ENCODE measurements at regions not wholly inside any gene's neighbourhood (a gene's known extent, or its start where the extent isn't known, plus 50 kb on each side); places are given as distances from the start of the nearest gene placed in this dataset.

DNA sequence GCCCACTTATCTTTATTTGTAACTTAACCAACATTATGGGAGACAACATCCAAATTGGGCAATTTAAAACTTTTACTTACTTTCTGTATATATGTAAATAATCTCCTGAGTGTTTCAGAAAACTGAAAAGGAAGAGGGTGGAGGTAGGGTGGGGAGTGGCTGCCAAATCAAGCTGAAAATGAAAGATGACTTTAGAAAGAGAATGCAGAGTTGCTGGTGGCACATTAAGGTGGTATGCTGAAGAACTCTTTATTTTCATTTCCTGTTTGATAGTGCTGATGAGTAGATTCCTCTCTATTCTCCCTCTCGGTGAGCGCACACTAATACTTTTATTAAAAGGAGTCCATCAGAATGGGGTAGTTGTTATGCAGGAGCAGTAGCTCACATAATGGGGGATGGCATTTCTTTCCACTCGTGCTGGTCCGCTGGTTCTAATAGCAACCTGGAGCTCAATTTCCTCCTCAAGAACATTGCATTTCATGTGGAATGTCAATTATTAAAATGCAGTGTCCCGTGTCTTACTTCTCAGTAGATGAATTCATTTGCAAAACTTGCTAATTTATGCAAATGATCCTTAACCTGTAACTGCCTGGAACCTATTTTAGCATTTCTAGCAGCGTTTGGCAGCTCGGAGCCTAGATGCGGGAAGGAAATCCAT lies 466.9 kb upstream of the HNRNPA3 start:
- DNase-seq = peak; percentile 77 to 87

DNA sequence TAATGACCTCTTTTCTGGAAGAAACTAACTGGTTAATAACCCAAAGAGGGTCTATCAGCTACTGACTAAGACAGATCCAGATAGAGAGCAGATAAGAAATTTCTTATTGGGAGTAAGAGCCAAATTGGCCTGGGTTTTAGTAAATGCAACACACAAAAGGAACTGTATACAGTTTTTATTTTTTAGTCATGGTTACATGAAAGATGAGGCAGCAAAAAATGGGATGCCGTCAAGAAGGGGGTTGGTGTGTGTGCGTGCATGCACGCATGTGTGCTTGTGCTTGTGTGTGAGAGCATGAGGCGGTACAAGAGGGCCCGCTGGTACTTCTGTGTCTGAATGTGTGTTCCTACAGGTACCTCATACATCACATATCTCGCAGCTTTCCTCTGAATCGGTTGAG lies 466.2 kb upstream of the HNRNPA3 start:
- peak in 1 of 2 experiments; percentile 31 for DNase-seq

DNA sequence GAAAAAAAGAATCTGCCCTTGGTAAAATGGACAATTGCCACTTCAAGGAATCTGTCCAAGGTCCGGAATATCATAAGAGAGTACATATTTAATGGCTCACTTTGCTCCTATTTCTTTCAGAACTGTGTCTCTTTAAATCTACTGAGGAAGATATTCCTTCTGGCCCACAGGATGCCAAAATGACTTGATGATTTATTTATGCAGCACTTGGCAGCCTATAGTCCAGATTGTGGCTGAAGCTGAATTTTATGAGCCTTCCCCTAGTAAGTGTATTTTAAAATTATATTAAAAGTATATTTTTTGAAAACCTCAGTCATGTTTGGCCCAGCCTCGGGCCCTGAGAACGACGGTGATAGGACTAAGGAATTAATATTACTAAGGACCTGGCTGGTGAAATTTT lies 465.1 kb upstream of the HNRNPA3 start:
- DNase-seq = no peak

DNA sequence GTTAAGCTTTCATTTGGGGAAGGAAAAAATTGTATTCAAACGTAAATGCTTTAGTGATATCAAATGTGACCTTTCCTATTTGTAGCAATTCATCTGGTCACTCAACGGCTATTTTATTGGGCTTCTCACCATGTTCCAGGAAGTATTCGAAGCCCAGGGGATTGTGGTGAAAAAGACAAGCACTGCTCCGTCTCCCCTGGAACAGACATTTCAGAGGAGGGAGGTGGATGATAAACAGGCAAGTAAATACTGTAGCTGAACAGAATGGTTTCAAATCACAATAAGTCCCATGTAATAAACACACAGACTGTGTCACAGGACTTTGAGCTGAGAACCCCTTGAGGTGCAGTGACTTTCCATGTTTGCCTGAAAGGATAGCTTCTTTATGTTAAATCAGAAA lies 464.7 kb upstream of the HNRNPA3 start:
- DNase-seq = no peak

DNA sequence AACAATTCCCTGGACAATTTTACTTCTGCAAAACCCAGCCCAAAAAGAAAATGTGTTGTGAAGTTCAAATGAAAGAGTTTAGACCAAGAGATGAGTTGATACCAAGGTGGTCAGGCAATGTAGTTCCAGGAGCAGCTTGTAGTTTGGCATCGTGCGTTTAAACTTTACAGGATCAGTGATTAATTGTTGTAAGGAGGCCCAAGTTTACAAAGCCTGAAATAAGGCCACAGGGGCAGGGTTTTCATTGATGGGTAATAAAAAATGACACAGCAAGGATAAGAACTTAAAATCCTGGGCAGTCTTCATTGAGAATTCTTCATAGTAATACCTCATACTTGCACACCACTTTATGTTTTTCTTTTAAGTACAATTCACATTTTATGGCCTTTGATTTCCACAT lies 463.9 kb upstream of the HNRNPA3 start:
- DNase-seq = no peak

DNA sequence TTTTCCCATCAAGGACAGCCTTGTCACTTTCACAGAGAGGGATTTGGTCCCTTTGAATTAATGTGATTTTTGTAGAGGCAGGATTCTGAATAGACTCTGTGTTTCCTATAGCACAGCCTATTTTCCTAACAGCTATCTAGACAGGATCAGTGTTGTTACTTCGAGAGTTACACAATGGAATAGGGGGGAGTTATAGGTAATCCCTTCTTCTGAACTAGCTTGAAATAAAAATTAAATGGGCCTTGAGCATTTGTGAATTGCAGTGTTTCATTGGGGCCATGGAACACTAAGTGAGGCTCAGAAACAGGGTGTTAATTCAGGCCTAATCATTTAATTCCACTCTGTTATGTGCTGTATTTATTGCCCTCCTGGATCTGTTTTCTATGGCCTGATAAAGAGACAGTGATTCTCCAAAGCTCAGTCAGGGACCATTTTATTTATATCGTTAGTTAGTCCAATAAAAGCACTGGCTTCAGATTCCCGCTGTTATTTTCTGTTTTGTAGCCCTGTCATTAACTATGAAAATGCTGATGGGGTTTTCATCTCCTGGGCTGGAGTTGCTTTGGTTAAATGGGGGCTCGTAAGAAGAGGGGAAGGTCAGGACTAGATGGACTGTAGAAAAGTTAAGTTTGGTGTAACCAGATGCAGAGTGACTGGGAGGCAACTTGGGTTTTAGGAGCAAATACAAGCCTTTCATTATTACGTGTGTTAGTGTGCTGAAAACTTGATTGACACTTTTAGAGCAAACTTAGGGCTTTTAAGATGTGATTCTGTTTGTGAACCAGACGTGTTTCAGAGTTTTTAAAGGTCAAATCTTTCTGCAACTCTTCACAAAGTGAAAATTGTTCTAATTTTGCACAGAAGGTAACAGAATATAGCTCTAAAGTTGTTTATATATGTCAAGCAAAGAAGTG lies 461.0 kb upstream of the HNRNPA3 start:
- no peak for DNase-seq

DNA sequence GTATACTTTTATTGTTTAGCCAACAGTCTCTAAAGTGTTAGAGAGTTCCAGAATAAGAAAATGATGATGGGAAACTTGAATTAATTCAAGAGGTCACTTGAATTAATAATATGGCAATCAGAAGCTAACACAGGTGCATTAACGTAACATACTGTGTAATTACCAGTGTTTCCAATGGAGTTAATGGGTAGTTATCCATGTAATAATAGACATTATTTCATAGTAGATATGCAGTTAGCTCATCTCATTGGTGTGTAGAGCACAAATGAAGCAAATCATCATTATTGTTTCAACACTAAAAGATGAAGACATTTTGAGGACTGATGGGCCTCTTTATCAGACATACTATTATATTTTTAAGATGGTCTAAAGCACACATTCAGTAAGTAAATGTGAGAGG lies 460.3 kb upstream of the HNRNPA3 start:
- no peak for DNase-seq

DNA sequence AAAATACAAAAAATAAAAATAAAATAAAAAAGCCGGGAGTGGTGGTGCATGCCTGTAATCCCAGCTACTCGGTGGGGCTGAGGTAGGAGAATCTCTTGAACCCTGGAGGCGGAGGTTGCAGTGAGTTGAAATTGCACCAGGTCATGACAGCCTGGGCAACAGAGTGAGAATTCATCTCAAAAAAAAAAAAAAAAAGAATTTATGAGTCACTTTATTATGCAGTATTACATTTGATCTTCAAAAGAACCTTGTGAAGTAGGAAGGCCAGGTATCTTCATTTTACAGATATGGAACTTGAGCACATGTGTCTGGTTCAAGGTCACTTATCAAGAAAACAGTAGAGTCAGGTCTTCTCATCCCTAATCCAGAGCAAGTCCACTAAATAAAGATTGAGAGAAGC lies 459.4 kb upstream of the HNRNPA3 start:
- no peak for DNase-seq

DNA sequence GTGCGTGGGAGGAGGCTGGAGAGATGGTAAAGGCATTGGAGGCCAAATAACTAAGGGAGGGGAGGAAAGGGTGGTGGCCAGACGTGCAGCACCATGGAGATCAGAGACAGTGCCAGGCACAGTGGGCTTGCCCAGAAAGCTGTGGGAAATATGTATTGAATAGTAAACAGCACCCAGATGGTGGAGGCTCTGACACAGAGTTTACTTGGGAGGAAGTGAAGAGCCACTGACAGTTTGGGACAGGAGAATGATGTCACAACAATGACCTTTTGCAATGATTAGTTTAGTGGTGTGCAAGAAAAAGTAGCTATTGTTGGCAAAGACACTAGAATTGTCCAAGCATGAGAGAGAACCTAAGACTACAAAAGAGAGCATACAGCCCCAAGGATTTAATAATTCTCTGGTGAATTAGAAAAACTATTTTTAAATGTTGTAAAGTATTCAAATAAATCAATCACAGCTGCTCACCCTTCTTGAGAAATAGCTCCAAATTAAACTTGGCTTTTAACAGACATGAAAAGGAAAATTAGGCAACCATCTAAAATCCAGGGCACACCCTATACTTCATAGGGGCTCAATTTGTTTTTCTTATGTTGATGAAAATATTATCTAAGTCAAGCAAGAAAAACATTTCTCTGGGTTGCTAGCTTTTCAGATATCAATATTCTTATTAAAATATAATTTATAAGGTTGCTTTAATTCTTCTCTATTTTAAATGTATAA lies 458.7 kb upstream of the HNRNPA3 start:
- DNase-seq = no peak

DNA sequence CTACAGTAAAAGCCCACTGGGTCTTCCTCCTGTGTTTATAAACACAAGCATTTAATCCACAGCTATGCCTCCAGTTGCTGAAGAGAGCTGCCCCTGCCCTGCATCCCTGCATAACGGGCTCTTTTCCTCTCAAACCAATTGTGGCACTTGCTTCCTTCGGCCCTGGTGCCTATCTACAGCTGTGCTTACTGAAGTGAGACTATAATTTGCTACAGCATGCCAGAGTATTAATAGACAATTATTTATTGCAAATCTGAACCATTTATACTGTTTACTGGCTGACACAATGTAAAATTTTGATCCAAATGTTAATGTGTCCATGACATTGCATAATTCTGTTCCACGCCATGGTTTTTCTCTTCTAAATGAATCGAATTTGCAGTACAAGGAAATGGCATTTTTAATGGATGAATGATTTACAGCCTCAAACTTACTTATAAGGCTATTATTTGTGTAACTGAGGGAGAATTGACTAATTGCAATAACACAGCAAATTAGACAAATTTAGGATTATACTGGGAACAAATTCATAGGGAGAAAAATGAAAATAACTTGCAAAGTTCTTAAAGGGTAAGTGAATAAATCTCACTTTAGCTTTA lies 457.0 kb upstream of the HNRNPA3 start:
- DNase-seq = no peak

DNA sequence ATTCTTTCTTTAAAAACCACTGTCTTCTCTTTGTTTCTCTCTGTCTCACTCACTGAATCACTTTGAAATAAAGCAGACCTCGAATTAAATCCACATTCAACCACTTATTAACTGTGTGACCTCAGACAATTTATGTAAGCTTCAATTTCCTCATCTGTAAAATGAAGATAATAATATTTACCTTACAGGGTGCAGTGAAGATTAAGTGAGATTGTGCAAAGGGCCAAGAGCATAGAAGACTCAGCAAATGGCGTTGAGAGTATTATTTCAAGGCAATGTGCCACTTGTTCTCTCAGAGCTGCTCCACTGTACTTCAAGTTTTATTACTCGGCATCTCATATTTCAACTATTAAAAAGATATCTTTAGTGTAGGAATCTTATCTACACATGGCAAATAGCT lies 454.2 kb upstream of the HNRNPA3 start:
- no peak for DNase-seq

DNA sequence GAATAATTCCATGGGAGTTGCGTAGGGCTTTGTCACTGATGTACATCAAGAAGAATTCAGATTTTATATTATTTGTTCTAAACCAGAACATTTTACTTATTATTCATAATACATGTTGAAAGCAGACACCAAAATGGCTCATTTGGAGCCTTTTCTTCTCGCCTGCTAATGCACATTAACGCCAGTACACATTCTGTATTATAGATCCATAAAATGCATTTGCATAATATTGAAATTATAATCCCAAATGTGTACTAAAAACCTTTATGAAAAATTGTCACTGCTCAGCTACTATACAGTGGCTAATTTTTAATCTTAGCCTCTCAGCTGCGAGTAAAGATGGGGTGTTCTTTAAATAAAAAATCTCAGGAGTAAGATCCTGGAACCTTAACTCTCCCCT lies 452.2 kb upstream of the HNRNPA3 start:
- DNase-seq = no peak

DNA sequence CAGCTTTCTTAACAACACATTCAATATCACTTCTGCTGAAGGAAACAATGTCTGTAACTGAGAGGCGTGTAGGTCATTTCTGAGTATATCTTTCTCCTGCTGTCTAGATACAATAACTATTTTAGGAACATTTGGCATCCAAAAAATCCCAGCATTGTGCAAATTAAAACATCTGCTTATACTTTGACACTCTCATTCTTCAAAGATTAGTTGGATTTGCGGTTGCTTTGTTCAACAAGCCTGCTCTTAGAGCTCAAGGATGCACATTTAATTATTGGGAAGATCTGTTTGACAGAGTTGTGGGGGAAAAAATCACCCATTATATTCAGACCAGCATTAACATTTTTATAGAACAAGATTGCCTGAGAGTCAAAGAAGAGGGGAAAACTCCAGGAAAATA lies 449.5 kb upstream of the HNRNPA3 start:
- DNase-seq = no peak

DNA sequence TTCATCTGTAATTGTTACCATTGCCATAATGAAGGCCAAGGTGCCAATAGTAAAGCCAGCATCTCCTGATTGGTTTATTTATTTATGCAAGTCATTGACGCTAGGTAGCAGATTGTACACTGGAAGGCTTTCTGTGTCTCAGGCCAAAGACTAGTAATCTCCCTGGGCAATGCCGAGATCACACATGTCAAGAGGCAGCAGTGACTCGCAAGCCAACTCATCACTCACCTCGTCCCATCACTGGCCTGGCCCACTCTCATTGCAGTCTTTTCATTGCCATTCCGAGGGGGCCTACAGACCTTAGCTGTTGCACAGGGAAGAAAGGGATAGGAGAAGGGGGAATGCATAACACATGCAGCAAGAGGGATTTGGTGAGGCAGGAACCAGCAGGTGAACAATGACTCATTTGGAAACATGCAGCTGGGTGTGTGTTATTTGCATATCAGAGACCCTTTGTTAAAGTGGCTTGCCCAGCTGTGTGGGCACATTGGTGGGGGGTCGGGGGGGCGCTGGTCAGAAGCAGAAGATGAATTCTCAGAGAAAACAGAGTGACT lies 448.7 kb upstream of the HNRNPA3 start:
- DNase-seq = peak in 1 of 2 experiments; percentile 23

DNA sequence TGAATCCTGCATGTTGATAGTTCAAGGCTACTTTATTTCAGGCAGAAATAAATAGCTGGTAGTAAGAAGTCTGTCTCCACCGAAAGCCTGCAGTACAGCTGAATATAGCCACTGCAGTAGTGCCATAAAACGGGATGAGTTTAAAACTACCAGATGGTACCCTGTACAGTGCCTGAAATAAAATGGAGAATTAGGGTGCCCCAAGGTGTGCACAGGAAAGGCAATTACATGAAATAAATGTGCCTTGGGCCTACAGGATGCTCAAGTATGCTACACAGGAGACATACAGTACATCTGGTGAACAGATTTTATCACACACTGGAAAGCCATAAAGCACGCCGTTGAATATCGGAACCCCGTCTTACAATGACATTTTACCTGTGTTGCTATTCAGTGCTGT lies 447.7 kb upstream of the HNRNPA3 start:
- no peak for DNase-seq

DNA sequence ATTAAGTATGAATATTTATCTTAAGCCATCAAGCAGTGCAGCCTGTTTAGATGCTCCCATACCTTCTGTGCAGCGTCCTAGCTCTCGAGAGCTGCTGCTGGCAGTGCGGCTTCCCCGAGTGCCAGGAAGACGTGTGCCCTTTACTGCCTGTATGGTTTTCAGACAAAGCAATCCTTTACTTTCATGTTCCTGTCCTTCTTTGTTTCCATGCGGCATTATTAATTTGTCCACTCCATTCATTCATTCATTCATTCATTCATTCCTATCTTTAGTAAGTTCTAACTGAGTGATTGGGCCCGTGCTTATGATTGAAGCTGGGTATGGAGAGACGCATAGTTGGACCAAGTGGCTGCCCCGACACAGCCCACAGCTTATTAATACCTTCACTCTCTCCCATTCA lies 446.6 kb upstream of the HNRNPA3 start:
- DNase-seq = no peak

DNA sequence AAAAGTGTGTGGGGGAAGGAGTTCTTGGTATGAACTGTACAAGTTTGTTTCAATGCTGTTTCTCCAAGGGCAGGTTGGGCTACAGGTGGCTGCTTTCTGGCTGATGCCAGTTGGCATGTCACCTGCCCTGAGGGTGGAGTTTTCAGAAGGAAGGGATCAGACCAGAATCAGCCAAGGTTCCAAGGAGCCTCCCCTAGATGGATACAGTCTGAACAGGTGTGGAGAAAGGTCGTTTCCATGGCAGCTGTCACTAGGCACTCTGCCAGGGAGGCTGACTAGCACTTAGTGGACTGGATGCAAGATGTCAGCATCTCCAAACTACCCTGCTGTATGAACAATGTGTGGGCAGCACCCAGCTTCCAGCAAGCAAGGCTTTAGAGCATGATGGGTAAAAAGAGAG lies 444.4 kb upstream of the HNRNPA3 start:
- DNase-seq = no peak

DNA sequence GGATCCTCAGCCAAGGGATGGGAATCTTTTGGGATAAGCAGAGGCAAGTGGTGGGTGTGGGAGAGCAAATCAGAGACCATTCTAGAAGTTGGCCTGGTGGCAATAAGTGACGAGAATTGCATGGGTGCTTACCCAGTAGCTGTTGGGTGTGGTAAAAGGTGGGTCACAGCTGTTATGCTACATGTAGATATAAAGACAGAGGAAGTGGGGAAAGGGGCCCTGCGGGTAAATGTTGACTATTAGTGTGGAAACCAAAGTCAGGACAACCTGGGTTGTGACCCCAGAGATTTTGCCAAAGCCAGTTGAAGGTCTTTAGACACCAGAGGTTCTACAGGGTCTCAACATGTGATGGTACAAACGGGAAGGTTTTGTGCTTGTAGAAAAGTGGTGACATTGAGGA lies 443.6 kb upstream of the HNRNPA3 start:
- no peak for DNase-seq

DNA sequence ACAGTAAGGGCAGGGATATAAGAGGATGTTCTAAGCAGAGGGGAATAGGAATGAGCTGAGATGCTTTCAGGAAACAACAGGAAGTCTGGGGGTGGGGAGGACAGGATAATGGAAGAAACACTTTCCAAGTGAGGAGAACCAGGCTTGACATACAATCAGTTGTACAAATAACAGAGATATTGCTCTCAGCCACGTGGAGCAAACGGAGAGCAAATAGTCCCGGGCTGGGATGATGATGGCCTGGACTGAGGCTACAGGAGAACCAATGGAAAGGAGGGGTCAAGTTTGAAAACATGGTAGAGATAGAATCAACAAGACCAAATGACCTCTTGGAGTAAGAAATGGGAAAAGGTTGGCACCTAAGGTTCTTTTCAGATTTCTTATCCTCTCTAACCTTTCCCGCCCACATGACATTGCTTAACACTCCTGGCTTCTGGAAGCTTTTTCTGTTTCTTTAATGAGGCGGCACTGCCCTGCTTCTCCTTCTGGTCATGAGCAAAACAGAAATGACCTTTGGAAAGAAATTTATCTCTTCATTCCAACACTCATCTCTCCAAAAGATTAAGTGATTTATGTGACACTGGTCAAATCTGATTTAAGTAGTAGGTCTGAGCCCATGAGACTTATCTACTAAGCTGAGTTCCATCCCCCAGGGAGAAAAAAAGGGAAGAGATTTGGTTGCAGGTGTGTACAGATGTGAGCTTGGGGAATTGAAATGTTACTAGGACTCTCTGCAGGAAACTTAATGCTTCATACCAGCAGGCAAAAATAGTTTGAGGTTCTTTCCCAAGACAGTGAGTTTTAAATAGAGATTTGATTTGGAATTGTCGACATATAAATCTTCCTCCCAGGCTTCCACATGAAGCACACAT lies 442.9 kb upstream of the HNRNPA3 start:
- DNase-seq = no peak

DNA sequence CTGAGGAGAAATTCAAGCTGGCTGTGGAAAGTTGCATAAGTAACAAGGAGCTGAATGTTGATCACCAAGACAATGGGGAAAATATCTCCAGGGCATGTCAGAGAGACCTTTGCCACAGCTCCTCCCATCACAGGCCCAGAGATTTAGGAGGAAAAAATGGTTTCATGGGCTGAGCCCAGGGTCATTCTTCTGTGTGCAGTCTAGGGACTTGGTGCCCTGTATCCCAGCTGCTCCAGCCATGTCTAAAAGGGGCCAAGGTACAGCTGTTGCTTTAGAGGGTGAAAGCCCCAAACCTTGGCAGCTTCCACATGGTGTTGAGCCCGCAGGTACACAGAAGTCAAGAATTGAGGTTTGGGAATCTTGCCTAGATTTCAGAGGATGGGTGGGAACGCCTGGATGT lies 439.8 kb upstream of the HNRNPA3 start:
- DNase-seq = no peak

DNA sequence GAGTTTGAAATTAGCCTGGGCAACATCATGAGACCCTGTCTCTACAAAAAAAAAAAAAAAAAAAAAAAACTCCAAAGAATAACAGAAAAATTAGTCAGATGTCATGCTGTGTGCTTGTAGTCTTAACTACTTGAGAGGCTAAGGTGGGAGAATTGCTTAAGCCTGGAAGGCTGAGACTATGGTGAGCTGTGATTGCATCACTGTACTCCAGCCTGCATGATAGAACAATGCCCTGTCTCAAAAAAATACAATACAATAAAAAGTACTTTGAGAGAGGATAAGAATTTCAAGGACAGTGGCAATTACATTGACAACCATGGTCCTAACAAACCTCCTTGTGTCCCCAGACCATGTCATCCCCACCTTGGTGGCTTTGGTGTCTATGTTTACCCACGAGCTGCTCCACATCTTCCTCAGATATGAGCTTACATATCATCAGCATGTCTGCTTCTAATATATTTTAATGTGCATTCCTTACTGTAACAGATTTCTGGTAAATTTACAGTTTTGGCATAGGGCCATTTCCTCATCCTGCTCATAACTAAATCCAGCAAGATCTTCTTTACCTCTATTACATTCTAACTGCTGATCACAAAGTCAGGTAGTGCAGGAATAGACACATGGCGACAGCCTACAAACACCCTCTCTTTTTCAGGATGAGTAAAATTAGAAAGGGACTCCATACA lies 437.7 kb upstream of the HNRNPA3 start:
- DNase-seq = no peak
